ENCODE measurements at regions not wholly inside any gene's neighbourhood (a gene's known extent, or its start where the extent isn't known, plus 50 kb on each side); places are given as distances from the start of the nearest gene placed in this dataset.

DNA sequence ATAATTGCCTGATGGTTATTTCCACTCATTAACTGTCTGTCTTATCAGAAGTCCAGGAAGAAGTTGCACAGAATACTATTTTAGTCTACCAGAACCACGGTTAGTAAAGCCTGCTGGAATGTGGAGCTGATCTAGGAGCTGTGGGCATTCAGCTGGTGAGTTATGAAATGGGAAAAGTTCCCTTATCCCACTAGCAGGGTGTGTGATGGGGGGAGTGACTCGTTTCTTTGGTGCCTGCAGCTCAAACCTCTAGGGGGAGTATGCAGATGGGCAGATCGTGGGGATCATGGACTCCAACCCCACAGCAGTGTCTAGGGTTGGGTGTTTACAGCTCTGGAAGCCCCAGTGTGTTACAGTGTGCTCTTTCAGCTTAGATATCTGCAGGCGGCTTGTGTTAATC is 305.7 kb upstream of the BOD1L1 start:
- DNase-seq (ENCODE audit: low spot score) = no peak

DNA sequence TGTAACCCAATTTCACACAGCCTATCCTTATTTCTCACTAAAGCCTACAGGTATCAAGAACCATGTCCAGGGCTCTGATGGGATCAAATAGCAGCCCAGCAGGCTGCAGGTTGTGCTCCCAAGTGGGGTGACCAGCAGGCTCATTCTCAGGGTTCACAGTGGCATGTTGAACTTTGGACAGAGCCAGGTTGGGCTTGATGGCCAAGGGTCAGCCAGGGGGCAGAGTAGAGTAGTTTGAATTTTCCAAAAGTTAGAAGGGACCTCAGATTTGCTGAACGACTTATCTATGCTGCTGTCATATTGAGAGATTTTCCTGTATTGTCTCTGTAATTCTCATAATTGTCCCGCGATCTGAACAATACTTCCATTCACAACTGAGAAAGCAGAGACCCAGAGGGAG is 310.8 kb upstream of the BOD1L1 start:
- no peak for DNase-seq (ENCODE audit: low spot score)

DNA sequence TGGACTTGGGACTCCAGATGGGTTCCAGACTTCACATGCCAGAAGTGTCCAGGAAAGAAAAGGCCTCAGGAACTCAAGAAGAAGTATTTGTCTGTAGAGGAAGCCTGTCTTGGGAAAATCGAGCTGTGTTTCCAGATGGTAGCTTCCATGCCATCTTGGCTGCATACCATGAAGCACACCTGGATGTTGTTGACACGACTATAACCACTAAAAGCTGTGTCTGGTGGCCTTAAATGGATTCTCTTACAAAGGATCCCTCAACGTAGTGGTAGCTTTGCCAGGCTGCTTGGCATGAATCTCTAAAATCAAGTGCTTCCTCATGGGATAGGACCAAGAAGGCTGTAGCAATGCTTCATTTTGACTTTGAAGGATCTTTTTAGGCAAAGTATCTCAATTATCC is 313.4 kb upstream of the BOD1L1 start:
- no peak for DNase-seq (ENCODE audit: low spot score)

DNA sequence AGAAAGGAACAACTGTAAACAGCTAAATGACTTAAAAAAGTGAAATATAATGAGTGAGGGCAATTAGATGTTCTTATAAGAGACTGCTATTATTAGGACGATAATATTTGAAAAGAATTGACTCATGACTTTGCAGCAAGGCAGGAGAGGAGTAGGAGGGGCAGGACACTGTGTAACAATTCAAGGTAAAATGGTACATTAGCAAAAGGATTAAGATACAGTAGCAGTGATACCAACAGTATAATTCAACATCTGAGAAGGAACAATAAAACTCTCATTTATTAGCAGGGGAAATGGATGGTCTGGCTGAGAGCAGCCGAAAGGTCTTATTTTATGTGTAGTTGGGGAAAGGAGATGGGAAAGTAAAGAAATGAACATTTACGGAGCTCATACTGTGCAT is 315.5 kb upstream of the BOD1L1 start:
- DNase-seq (ENCODE audit: low spot score) = no peak

DNA sequence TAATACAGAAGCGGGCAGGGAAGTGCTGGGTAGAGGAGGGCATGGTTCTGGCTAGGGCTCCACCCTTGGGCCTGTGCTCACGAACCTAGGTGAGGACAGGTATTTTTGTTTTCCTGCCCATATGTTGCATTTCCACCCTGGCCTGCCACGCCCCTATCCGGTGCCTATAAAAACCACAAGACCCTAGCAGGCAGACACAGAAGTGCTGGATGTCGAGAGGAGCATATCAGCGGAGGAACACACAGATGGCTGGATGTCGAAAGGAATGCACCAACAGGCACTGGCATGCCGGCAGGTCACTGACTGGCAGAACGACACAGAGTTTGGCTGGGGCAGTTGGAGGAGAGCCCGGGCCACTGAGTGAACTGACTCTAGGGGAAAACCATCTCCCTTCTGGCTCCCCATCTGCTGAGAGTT is 316.6 kb upstream of the BOD1L1 start:
- no peak for DNase-seq (ENCODE audit: low spot score)

DNA sequence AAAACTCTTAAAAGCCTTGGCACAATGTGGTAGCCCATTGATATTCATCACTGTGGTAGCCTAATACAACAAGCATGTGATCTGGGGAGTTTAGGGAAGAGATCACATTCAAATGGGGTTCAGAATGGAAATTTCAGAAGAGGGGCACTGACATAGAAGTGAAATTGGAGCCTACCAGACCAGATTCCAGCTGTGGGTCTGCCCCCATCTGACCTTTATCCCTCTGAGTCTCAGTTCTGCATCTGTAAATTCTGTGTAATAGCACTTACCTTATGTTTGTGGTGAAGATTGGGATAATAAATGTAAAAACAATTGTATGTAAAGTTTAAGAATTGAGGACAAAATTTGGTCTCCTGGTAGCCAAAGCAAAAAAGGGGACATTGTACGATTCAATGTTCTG is 320.4 kb upstream of the BOD1L1 start:
- DNase-seq (ENCODE audit: low spot score) = no peak

DNA sequence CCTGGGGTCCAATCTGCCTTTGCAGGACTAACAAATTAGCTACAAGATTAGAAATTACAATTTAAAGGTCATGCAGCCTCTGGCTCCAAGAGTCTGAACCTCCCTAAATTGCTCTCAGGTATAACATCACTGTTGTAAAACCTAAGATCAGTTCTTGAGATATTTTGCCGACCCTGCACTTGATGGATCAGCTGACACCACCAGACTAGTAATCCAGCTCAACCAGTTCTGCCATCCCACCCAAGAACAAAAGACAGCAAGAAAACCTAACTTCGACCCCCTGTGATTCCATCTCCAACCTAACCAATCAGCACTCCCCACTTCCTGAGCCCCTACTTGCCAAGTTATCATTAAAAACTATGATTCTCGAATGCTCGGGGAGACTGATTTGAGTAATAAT is 323.0 kb upstream of the BOD1L1 start:
- no peak for DNase-seq (ENCODE audit: low spot score)

DNA sequence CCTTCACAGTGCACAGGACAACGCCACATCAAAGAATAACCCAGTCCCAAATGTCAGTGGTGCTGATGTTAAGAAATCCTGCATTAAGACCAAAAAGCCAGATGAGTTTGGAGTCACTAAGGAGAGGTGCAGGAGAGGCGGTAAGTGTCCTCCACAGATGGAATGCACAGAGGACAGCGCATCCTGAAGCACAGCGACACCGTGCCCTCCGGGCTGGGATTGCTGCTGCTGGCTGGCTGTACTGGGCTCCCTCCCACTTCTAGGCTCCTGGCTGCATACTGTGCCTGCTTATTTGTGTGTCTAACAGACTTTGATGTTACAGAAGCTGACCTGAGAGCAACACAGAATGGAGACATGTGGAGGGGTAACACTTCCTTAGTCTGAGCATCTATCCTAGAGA is 325.6 kb upstream of the BOD1L1 start:
- DNase-seq (ENCODE audit: low spot score) = no peak

DNA sequence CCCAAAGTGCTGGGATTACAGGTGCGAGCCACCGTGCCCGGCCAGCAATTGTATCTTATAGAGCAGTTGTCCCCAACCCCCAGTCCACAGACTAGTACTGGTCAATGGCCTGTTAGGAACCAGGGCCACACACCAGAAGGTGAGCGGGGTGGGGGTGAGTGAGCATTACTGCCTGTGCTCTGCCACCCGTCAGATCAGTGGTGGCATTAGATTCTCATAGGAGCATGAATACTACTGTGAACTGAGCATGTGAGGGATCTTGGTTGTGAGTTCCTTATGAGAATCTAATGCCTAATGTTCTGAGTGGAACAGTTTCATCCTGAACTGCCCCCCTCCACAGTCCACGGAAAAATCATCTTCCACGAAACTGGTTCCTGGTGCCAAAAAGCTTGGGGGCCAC is 328.0 kb upstream of the BOD1L1 start:
- no peak for DNase-seq (ENCODE audit: low spot score)

DNA sequence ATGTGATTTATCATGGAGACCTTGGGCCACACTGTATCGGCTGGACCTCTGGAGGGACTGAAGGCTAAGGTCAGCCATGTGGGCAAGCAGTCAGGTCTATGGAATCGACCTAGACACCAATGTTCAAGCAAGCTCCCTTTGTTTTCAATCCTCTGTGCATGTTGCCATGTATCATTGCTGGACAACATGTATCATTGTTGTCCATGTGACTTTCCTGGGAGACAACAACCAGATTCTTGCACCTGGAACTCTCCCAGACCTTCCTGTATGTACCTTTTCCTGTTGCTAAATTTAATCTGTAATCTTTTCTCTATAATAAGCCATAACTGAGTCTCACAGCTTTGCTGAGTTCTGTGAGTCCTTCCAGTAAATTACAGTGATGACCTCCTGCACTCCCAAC is 329.4 kb upstream of the BOD1L1 start:
- DNase-seq (ENCODE audit: low spot score) = no peak

DNA sequence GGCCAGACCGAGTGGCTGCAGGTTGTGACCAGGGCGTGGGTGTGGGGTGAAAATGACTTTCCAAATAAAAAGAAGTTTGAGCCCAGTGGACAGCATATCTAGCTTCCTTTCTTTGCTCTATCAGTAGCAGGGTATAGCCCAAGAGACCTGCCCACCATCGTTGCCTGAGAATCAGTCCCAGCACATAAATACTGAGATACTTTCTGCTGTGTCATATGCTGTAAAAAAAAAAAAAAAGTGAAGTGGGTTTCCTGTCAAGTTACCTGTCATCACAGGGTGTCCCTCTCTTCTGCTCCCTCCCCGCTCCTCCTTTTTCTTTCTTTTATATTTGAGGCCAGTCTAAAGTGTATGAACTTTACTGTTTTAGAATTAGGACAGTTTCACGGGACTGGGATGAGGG is 330.3 kb upstream of the BOD1L1 start:
- no peak for DNase-seq (ENCODE audit: low spot score)

DNA sequence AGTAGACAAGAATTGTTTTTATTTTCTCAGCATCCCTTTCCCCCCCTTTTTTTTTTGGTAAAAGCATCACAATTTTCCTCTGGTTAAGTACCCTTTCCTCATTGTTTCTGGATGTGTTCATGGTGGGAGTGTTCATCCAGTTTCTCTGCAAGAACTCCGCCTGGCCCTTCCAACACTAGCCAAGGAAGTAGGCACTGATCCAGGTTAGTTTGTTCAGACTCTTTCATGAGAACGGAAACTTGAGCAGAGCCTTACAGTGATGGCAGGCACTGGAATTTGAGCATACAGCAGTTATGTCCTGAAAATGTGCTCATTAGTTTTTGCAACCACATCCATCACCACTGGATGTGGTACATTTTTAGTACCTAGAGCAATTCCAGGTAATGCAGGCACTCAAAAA is 336.1 kb upstream of the BOD1L1 start:
- DNase-seq (ENCODE audit: low spot score) = no peak

DNA sequence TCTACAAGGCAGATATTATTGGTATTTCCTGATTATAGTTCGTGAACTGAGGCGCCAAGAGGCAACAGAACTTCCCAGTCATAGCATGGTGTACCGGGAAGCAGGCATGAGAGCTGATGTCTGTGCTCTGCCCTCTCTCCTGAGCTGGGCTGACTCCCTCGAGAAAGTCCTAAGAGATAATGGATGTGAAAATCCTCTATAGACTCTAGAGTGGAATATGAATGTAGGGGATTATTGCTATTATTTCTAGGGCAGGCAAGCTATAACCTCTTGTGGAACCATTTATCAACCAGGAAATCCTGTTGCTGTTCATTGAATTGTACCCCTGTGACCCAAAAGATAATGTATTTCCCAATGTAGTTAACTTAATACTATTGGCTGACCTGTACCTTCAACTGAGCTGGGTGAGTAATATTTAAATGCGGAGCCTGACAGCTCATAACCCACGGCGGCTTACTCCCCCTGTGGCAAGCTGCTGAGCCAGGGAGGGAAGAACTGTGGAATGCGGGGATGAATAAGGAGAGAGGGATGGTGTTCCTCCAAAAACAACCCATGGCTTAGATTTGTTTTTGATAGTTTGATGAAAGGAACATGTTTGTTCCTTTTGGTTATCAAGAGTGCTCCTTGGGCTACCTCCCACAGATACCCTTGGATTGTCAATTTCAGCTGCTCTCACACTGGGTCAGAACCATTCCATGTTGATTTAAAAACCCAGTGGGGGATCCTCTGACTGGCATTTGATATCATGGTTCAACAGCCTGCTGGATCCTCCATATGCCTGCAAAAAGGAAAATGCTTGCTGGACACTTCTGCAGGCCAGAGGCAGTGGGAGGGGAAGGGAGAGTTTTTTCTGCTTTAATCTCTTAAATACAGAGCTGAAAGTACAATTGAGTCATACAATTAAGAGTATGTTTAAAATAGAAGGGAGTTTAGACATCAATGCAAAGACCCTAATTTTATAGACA is 339.0 kb upstream of the BOD1L1 start:
- no peak for DNase-seq (ENCODE audit: low spot score)

DNA sequence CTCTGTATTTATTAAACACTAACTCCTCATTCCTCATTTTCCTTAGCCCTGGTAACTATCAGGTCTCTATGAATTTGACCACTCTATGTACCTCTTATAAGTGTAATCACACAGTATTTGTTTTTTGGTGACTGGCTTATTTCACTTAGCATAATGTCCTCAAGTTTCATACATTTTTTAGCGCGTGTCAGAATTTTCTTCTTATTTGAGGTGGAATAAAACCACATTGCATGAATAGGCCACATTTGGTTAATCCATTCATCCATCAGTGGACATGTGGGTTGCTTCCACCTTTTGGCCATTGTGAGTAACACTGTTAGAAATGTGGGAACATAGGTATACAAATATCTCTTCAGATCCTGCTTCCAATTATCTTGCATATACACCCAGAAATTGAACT is 341.2 kb upstream of the BOD1L1 start:
- DNase-seq (ENCODE audit: low spot score) = no peak

DNA sequence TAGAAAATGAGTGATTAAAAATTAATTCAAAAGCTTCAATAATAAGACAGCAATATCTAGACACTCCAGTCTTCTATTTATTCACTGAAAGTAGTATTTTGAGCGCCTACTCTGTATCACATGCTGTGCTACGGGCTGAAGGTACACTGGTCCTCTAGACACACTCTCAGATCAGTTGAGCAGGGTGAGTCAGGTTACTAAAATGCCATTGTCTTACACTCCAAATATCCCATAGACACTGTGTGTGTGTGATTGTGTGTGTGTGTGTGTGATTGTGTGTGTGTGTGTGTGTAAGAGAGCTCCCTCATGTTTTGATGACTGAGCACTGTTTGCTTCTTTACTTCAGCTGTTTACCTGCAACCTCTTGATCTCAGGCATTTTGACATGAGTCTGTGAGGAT is 342.8 kb upstream of the BOD1L1 start:
- no peak for DNase-seq (ENCODE audit: low spot score)

DNA sequence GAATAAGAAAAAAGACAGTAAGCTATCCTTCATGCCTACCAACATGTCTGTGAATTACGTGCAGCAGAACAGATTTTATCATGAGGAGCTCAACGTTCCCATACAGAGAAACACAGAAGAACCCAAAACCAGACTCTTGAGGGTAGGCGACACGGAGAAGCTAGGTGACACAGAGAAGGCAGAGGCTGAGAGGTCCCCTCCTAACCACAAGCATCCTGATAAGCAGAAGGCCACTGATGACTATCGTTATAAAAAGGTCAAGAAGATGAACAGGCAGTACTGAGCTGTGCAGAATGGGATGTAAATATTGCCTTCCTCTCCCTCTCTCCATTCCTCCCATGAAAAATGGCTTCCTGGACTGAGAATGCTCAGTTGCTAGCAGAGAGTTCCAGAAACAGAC is 350.2 kb upstream of the BOD1L1 start:
- DNase-seq (ENCODE audit: low spot score) = no peak

DNA sequence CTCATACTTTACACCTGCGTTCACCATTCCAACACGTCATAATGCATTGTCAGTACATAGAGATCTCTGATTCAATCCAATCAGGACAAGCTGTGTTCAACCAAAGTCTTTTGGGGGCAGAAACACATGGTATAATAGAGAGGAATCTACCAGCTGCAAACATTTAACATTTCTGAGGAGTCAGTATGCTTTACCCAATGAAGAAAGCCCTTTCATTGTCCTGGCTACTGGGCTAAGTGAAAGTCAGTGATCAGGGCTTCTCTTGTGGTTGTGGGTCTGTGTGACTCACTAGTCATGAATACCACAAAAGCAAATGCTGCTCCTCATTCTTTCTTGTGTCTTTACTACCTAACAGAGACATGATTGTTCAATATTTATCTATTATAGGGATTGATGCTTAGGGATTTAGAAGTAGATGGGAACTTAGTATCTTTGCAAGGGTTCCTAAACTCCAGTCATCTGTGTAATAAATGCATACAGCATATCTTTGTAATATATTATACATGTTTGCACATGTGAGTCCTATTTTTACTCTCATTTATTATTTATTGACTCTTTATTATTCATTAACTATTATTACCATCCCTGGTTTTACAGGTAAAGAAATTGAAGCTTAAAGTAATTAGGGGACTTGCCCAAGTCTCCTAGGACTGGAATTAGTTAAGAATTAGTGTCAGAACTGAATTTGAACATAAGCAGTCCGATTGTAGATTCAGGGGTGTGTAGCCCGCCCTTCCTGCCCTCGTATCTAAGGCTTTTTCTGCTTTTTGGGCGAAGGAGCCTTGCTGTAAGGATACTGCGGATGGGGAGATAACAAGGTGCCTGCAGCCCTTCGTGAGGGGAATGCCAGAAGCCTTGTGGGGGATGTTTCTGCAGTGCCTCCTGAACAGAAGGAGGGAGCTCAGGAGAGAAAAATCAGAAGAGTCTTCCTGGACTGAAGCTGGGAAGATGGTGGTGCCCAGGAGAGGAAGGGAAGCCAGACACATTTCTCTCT is 353.1 kb upstream of the BOD1L1 start:
- no peak for DNase-seq (ENCODE audit: low spot score)

DNA sequence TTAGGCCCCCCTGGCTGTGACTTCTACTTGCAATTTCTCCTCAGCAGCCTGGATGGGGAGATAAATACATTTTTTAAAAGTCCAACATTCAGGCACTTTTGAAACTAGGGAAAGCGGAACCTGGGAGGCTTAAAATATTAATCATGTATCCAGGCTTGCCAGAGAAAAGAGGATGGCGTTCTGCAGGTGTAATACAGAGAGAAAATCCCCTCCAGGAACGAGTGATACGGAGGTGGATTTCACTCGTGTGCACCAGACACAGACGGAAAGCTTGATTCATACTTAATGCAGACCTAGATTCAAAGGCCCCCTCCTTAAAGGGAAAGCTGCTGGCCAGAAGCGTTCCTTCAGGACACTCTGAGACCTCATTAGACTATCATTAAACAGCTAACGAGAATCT is 354.0 kb upstream of the BOD1L1 start:
- no peak for DNase-seq (ENCODE audit: low spot score)

DNA sequence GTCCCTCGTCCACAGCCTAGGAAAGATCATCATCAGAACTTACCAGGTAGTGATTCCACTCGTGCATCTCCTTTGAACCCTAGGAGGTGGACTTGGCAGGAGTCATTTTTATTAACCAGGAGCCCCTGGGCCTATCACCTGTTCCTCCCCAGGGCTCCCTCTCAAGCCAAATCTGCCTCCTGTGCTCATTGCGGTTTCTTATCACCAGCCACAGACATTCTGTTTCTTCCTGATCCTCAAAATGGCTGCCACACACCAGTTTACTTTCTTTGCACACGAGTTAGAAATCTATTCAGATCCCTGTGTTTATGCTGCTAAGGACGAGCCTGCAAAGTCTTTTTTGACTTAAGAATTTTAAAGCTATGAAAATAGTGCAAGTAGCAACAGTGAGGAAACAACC is 354.5 kb upstream of the BOD1L1 start:
- no peak for DNase-seq (ENCODE audit: low spot score)

DNA sequence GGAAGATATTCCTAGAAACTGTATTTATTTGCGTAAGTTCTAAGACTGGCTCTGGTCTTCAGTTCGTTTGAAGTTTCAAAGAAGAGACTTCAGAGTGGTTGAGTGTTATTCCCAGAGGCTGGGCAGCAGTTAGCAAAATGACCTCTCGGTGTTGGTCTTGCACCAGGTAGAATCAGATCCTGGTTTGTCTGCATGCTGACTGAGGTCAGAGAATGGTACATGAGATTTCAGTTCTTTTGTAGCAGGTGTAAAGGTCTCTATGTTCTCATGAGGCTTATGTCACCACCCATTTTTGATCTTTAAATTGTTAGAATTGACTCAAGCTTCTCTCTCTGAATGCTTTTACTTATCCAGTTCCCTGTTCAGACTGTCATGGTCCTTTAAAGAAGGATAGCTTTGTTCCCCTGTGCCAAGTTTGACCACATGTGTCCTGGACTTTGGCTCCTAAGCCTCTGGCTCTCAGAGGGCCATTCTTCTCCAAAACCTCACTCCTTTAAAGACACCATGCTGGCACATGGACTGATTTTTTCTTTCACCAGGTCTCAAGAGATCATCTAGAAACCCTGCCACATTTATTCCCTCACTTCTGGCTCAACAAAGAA is 355.8 kb upstream of the BOD1L1 start:
- DNase-seq (ENCODE audit: low spot score) = no peak

DNA sequence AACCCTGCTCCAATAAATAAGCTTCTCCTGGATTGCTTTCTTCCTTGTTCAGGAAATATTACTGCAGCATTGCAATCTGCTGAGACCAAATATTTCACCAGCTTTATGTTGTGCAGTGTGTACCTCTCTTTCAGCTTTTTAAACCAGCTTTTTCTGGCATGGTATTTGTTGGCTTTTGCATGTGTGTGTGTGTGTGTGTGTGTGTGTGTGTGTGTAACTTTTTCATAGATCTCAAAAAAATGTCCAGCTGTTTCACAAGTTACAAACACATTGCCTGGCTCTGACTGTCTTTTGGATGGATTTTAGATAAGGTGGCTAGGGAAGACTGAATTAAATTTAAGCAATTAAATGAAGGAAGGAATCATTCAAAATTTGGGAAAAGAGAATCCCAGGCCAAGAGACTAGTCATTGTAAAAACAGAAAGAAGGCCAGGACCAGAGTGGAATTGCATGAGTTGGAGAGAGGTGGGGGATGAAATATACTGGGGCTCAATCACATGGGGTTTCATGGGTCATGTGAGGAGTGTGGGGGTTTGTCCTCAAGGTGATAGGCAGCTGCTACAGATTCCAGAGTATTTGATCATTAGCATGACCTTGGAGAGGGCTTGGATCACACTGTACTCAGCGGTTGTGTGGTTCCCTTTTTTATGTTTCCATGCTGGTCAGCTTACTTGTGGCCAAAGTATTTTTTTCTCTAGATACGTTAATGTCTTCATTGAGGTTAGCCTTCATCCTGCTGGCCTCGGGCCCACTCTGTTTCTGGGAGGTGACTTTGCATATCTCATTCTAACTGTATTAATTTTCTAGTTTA is 357.7 kb upstream of the BOD1L1 start:
- DNase-seq (ENCODE audit: low spot score) = no peak

DNA sequence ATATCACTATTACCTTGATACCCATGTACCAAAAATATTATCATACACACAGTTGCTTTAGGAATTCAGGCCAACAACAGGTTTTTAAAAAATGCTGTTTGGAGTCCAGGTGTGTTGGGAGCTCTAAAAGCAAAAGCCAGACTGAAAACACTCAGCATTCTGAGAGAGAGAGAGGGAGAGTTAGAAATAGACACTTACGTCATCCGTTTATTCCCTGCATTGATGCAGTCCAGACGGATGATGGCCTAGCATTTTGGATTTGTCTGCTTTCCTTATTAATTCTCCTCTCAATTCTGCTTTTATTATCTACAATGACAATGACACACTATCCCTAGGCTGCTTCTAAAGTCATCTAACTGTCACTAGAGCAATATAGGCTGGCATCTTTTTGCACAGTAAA is 358.3 kb upstream of the BOD1L1 start:
- no peak for DNase-seq (ENCODE audit: low spot score)

Data from globus pallidus (tissue), 1 donor.